ENCODE measurements at regions not wholly inside any gene's neighbourhood (a gene's known extent, or its start where the extent isn't known, plus 50 kb on each side); places are given as distances from the start of the nearest gene placed in this dataset.

- TF ChIP-seq CTCF (IDR thresholded peaks at IDR 0.05) (no peak), REST (IDR thresholded peaks at IDR 0.05; ENCODE audit: insufficient read depth in 1 of 2, low read depth in 2 of 2, low read length in 1 of 2) (no peak)
These were observed 1860.3 kb downstream of the TP53TG3F start for GRCh38 chr16:35319536-35320192.

Data from Panc1 (cell line).